ENCODE measurements at regions not wholly inside any gene's neighbourhood (a gene's known extent, or its start where the extent isn't known, plus 50 kb on each side); places are given as distances from the start of the nearest gene placed in this dataset.

- no peak for DNase-seq
Measured at GRCh38 chr3:18813300-18813699, 335.0 kb upstream of the KCNH8 start.

- no peak for DNase-seq
Measured at GRCh38 chr3:18812316-18812715, 336.0 kb upstream of the KCNH8 start.

- DNase-seq = peak in 1 of 2 experiments; percentile 37
Measured at GRCh38 chr3:18810306-18810661, 338.0 kb upstream of the KCNH8 start.

GRCh38 chr3:18809640-18810305 is 338.5 kb upstream of the KCNH8 start:
- DNase-seq = no peak

GRCh38 chr3:18808429-18808828 is 339.9 kb upstream of the KCNH8 start:
- DNase-seq = no peak

- DNase-seq = no peak
Measured at GRCh38 chr3:18807593-18807992, 340.7 kb upstream of the KCNH8 start.

- no peak for DNase-seq
Measured at GRCh38 chr3:18806633-18807032, 341.7 kb upstream of the KCNH8 start.

- no peak for DNase-seq
Measured at GRCh38 chr3:18797378-18797777, 350.9 kb upstream of the KCNH8 start.

GRCh38 chr3:18795078-18795477 is 353.2 kb upstream of the KCNH8 start:
- no peak for DNase-seq

- no peak for DNase-seq
Measured at GRCh38 chr3:18791752-18792151, 356.6 kb upstream of the KCNH8 start.

GRCh38 chr3:18791182-18791581 is 357.1 kb upstream of the KCNH8 start:
- DNase-seq = no peak

- no peak for DNase-seq
Measured at GRCh38 chr3:18790384-18790783, 357.9 kb upstream of the KCNH8 start.

GRCh38 chr3:18789734-18790133 is 358.6 kb upstream of the KCNH8 start:
- DNase-seq = no peak

GRCh38 chr3:18787441-18787840 is 360.9 kb upstream of the KCNH8 start:
- DNase-seq = no peak

GRCh38 chr3:18786650-18787323 is 361.5 kb upstream of the KCNH8 start:
- DNase-seq = no peak

- DNase-seq = no peak
Measured at GRCh38 chr3:18782191-18782590, 357.1 kb upstream of the SATB1 start.

- DNase-seq = peak in 1 of 2 experiments; percentile 30
Measured at GRCh38 chr3:18780959-18781358, 355.8 kb upstream of the SATB1 start.

GRCh38 chr3:18779704-18780103 is 354.6 kb upstream of the SATB1 start:
- DNase-seq = no peak

GRCh38 chr3:18778598-18778997 is 353.5 kb upstream of the SATB1 start:
- no peak for DNase-seq

GRCh38 chr3:18778094-18778493 is 353.0 kb upstream of the SATB1 start:
- no peak for DNase-seq

- DNase-seq = no peak
Measured at GRCh38 chr3:18775501-18775900, 350.4 kb upstream of the SATB1 start.

GRCh38 chr3:18774319-18775088 is 349.4 kb upstream of the SATB1 start:
- no peak for DNase-seq

- no peak for DNase-seq
Measured at GRCh38 chr3:18772699-18773305, 347.7 kb upstream of the SATB1 start.

GRCh38 chr3:18771931-18772330 is 346.8 kb upstream of the SATB1 start:
- no peak for DNase-seq
